ENCODE measurements at regions not wholly inside any gene's neighbourhood (a gene's known extent, or its start where the extent isn't known, plus 50 kb on each side); places are given as distances from the start of the nearest gene placed in this dataset.

DNA sequence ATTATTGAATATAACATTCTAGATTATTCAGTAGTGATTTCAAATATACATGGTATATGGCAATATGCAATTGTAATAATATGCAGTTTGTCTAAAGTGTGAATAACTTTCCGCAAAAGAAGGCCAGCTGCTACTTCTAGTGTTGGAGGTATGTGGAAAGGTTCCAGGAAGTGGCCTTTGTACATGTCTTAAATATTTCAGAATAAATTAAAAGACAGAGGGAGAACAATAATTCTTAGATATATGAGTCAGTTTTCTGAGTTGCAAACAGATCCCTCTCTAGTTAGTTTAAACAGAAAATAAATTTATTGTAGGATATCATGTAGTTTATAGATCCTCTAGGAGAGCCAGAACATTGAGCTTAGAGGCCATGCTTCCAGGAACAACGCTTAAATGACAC lies 210.8 kb upstream of the ELL2 start:
- TF ChIP-seq, protein P1, sequence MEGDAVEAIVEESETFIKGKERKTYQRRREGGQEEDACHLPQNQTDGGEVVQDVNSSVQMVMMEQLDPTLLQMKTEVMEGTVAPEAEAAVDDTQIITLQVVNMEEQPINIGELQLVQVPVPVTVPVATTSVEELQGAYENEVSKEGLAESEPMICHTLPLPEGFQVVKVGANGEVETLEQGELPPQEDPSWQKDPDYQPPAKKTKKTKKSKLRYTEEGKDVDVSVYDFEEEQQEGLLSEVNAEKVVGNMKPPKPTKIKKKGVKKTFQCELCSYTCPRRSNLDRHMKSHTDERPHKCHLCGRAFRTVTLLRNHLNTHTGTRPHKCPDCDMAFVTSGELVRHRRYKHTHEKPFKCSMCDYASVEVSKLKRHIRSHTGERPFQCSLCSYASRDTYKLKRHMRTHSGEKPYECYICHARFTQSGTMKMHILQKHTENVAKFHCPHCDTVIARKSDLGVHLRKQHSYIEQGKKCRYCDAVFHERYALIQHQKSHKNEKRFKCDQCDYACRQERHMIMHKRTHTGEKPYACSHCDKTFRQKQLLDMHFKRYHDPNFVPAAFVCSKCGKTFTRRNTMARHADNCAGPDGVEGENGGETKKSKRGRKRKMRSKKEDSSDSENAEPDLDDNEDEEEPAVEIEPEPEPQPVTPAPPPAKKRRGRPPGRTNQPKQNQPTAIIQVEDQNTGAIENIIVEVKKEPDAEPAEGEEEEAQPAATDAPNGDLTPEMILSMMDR (IDR thresholded peaks at IDR 0.05), result no peak
- no peak for TF ChIP-seq POLR2A (IDR thresholded peaks at IDR 0.05)

Measured in lower leg skin (tissue), 3 donors.